Neural progenitor cell (in vitro differentiated cells): ENCODE measurements at regions not wholly inside any gene's neighbourhood (a gene's known extent, or its start where the extent isn't known, plus 50 kb on each side); places are given as distances from the start of the nearest gene placed in this dataset.

Experiments used
- DNase-seq: peaks from one replicate; pipeline ENCODE4 v3.0.0-alpha.2; 2016; ENCODE audit warnings: low spot score
- H2AFZ ChIP-seq: fragments of 200-600 bp; sonication (generic); replicated peaks from 2 replicates; pipeline ENCODE4 v1.6.1; 2016; ENCODE audit warnings: antibody characterized with exemption
- H3F3A ChIP-seq: fragments of 200-600 bp; sonication (generic); 2 replicates; pipeline ENCODE4 v1.6.1; 2016; ENCODE audit warnings: antibody characterized with exemption, low read depth
- H3K27ac ChIP-seq: fragments of 200-600 bp; sonication (generic); 2 replicates; pipeline ENCODE4 v1.5.1; 2016; ENCODE audit warnings: mild to moderate bottlenecking
- H3K27me3 ChIP-seq: fragments of 200-600 bp; sonication (generic); 2 replicates; pipeline ENCODE4 v1.6.1; 2016; ENCODE audit warnings: mild to moderate bottlenecking, moderate library complexity
- H3K36me3 ChIP-seq: fragments of 200-600 bp; sonication (generic); 2 replicates; pipeline ENCODE4 v1.5.1; 2016
- H3K4me1 ChIP-seq: fragments of 200-600 bp; sonication (generic); 2 replicates; pipeline ENCODE4 v1.6.1; 2016; ENCODE audit warnings: mixed run types
- H3K4me2 ChIP-seq: fragments of 200-600 bp; sonication (generic); 2 replicates; pipeline ENCODE4 v1.6.1; 2016
- H3K4me3 ChIP-seq: fragments of 200-600 bp; sonication (generic); 2 replicates; pipeline ENCODE4 v1.5.1; 2016
- H3K79me2 ChIP-seq: fragments of 200-600 bp; sonication (generic); 2 replicates; pipeline ENCODE4 v1.6.1; 2016; ENCODE audit warnings: low read depth
- H3K9ac ChIP-seq: fragments of 200-600 bp; sonication (generic); 2 replicates; pipeline ENCODE4 v1.6.1; 2016
- H3K9me3 ChIP-seq: fragments of 200-600 bp; sonication (generic); 2 replicates; pipeline ENCODE4 v1.5.1; 2016; ENCODE audit warnings: low read depth
- H4K20me1 ChIP-seq: fragments of 200-600 bp; sonication (generic); 2 replicates; pipeline ENCODE4 v1.6.1; 2016; ENCODE audit warnings: low read depth
- H3K27ac Mint-ChIP-seq: 3 replicates; pipeline ENCODE4 v1.8.0; 2021; ENCODE audit warnings: mixed read lengths
- H3K27me3 Mint-ChIP-seq: 2 replicates; pipeline ENCODE4 v1.8.0; 2022; ENCODE audit warnings: low read depth, mild to moderate bottlenecking, inconsistent platforms, moderate library complexity, mixed read lengths; ENCODE audit not compliant: insufficient read depth
- H3K36me3 Mint-ChIP-seq: 3 replicates; pipeline ENCODE4 v1.8.0; 2021; ENCODE audit warnings: mixed read lengths
- H3K4me1 Mint-ChIP-seq: 3 replicates; pipeline ENCODE4 v1.8.0; 2021; ENCODE audit warnings: mixed read lengths
- H3K4me3 Mint-ChIP-seq: 3 replicates; pipeline ENCODE4 v1.8.0; 2021; ENCODE audit warnings: mild to moderate bottlenecking, moderate library complexity, mixed read lengths
- H3K9me3 Mint-ChIP-seq: 3 replicates; pipeline ENCODE4 v1.8.0; 2020; ENCODE audit warnings: mixed read lengths
- CTCF ChIP-seq: fragments of 200-600 bp; sonication (generic); IDR thresholded peaks from 2 replicates; pipeline ENCODE4 v1.5.1; 2017; ENCODE audit warnings: antibody characterized with exemption, mild to moderate bottlenecking
- EZH2 ChIP-seq: fragments of 200-600 bp; sonication (generic); IDR thresholded peaks from 2 replicates; pipeline ENCODE4 v1.6.1; 2017; ENCODE audit warnings: antibody characterized with exemption, mild to moderate bottlenecking, moderate library complexity
- EZH2phosphoT487 ChIP-seq: fragments of 200-600 bp; sonication (generic); IDR thresholded peaks from 2 replicates; pipeline ENCODE4 v1.6.1; 2017; ENCODE audit warnings: antibody characterized with exemption

- no peaks in the 10 kb centered on the region for H3K9me3 Mint-ChIP-seq
- TF ChIP-seq EZH2 (no peak), CTCF (no peak)
- H3K27ac Mint-ChIP-seq = no peak overlapping the region
- Histone ChIP-seq H3K4me1 (peaks cover 4% of the 10 kb centered on the region), H3K27ac (no peak overlapping the region), H3K79me2 (no peaks in the 10 kb centered on the region), H3F3A (no peaks in the 10 kb centered on the region), H2AFZ (no peak overlapping the region), H3K27me3 (no peaks in the 10 kb centered on the region), H3K36me3 (no peaks in the 10 kb centered on the region), H3K4me2 (no peak overlapping the region), H3K9ac (no peak overlapping the region), H3K9me3 (no peaks in the 10 kb centered on the region), H3K4me3 (no peak overlapping the region), H4K20me1 (no peaks in the 10 kb centered on the region)
- H3K4me3 Mint-ChIP-seq = no peak overlapping the region
- no peaks in the 10 kb centered on the region for H3K27me3 Mint-ChIP-seq
- no peaks in the 10 kb centered on the region for H3K36me3 Mint-ChIP-seq
- no peak for DNase-seq
- peaks cover 16% of the 10 kb centered on the region for H3K4me1 Mint-ChIP-seq
Observed at GRCh38 chr16:80459331-80459777, 81.4 kb upstream of the DYNLRB2 start.

GRCh38 chr16:80457871-80458270 lies 82.9 kb upstream of the DYNLRB2 start:
- H3K4me1 ChIP-seq = peaks cover 4% of the 10 kb centered on the region
- H3K4me2 ChIP-seq = no peak overlapping the region
- H3F3A ChIP-seq = no peaks in the 10 kb centered on the region
- no peak overlapping the region for H3K4me3 Mint-ChIP-seq
- H3K36me3 ChIP-seq = no peaks in the 10 kb centered on the region
- H3K27ac Mint-ChIP-seq = no peak overlapping the region
- no peaks in the 10 kb centered on the region for H3K27me3 ChIP-seq
- H3K27me3 Mint-ChIP-seq = no peaks in the 10 kb centered on the region
- H3K9ac ChIP-seq = no peak overlapping the region
- DNase-seq = no peak
- H2AFZ ChIP-seq = no peak overlapping the region
- no peaks in the 10 kb centered on the region for H3K36me3 Mint-ChIP-seq
- H3K9me3 Mint-ChIP-seq = no peaks in the 10 kb centered on the region
- H3K79me2 ChIP-seq = no peaks in the 10 kb centered on the region
- H3K4me1 Mint-ChIP-seq = peaks cover 7% of the 10 kb centered on the region
- H3K4me3 ChIP-seq = no peak overlapping the region
- no peaks in the 10 kb centered on the region for H4K20me1 ChIP-seq
- TF ChIP-seq EZH2phosphoT487 (no peak), EZH2 (no peak), CTCF (no peak)
- no peak overlapping the region for H3K27ac ChIP-seq
- H3K9me3 ChIP-seq = no peaks in the 10 kb centered on the region

GRCh38 chr16:80454802-80455201 lies 86.0 kb upstream of the DYNLRB2 start:
- Histone ChIP-seq H3K9ac (no peak overlapping the region), H3K27me3 (no peaks in the 10 kb centered on the region), H2AFZ (no peak overlapping the region), H3K36me3 (no peaks in the 10 kb centered on the region), H3K4me3 (no peak overlapping the region), H3F3A (no peaks in the 10 kb centered on the region), H3K9me3 (no peaks in the 10 kb centered on the region), H3K79me2 (no peaks in the 10 kb centered on the region), H3K27ac (no peak overlapping the region), H3K4me2 (no peak overlapping the region), H4K20me1 (no peaks in the 10 kb centered on the region), H3K4me1 (peaks cover 4% of the 10 kb centered on the region)
- Mint-ChIP-seq H3K27ac (no peak overlapping the region), H3K4me1 (peaks cover 5% of the 10 kb centered on the region), H3K4me3 (no peak overlapping the region), H3K36me3 (no peaks in the 10 kb centered on the region), H3K27me3 (no peaks in the 10 kb centered on the region), H3K9me3 (no peaks in the 10 kb centered on the region)
- TF ChIP-seq CTCF = no peak
- DNase-seq = no peak

GRCh38 chr16:80449392-80449791 lies 91.4 kb upstream of the DYNLRB2 start:
- H3K79me2 ChIP-seq = no peaks in the 10 kb centered on the region
- H3K27me3 ChIP-seq = no peaks in the 10 kb centered on the region
- no peak overlapping the region for H3K4me3 Mint-ChIP-seq
- H3K4me3 ChIP-seq = no peak overlapping the region
- no peaks in the 10 kb centered on the region for H3F3A ChIP-seq
- H3K4me1 ChIP-seq = no peaks in the 10 kb centered on the region
- H3K27ac ChIP-seq = no peak overlapping the region
- no peaks in the 10 kb centered on the region for H3K4me1 Mint-ChIP-seq
- no peak overlapping the region for H3K4me2 ChIP-seq
- H3K9ac ChIP-seq = no peak overlapping the region
- no peak overlapping the region for H2AFZ ChIP-seq
- H3K9me3 ChIP-seq = no peaks in the 10 kb centered on the region
- H3K36me3 ChIP-seq = no peaks in the 10 kb centered on the region
- DNase-seq = no peak
- H3K36me3 Mint-ChIP-seq = no peaks in the 10 kb centered on the region
- no peaks in the 10 kb centered on the region for H3K27me3 Mint-ChIP-seq
- TF ChIP-seq EZH2phosphoT487 = no peak
- H3K27ac Mint-ChIP-seq = no peak overlapping the region
- no peaks in the 10 kb centered on the region for H4K20me1 ChIP-seq
- H3K9me3 Mint-ChIP-seq = no peaks in the 10 kb centered on the region
